Chondrocyte (in vitro differentiated cells): ENCODE measurements at regions not wholly inside any gene's neighbourhood (a gene's known extent, or its start where the extent isn't known, plus 50 kb on each side); places are given as distances from the start of the nearest gene placed in this dataset.

Experiments used
- DNase-seq: peaks from one replicate; pipeline ENCODE4 v3.0.0; 2021; ENCODE audit warnings: mixed read lengths, low spot score
- H3K27ac Mint-ChIP-seq: one replicate; pipeline ENCODE4 v1.8.0; 2021; ENCODE audit warnings: mild to moderate bottlenecking, moderate library complexity, mixed read lengths; ENCODE audit not compliant: unreplicated experiment
- H3K27me3 Mint-ChIP-seq: 2 replicates; pipeline ENCODE4 v1.8.0; 2021; ENCODE audit warnings: low read depth, mixed read lengths
- H3K36me3 Mint-ChIP-seq: 2 replicates; pipeline ENCODE4 v1.8.0; 2021; ENCODE audit warnings: low read depth, mixed read lengths
- H3K4me1 Mint-ChIP-seq: 2 replicates; pipeline ENCODE4 v1.8.0; 2021; ENCODE audit warnings: low read depth, mild to moderate bottlenecking, mixed read lengths
- H3K4me3 Mint-ChIP-seq: one replicate; pipeline ENCODE4 v1.8.0; 2021; ENCODE audit warnings: mild to moderate bottlenecking, moderate library complexity, mixed read lengths; ENCODE audit not compliant: unreplicated experiment
- H3K9me3 Mint-ChIP-seq: 2 replicates; pipeline ENCODE4 v1.8.0; 2021; ENCODE audit warnings: low read depth, mixed read lengths
- CTCF ChIP-seq: fragments of 200-600 bp; sonication (generic); IDR thresholded peaks from 2 replicates; pipeline ENCODE4 v1.5.0; 2021; ENCODE audit warnings: antibody characterized with exemption, mild to moderate bottlenecking, moderate library complexity

- no peaks in the 10 kb centered on the region for H3K4me1 Mint-ChIP-seq
- H3K4me3 Mint-ChIP-seq = no peak overlapping the region
- H3K27ac Mint-ChIP-seq = no peak overlapping the region
- H3K27me3 Mint-ChIP-seq = peaks cover 14% of the 10 kb centered on the region
- no peak for TF ChIP-seq CTCF
- H3K36me3 Mint-ChIP-seq = no peaks in the 10 kb centered on the region
- no peak for DNase-seq
- no peaks in the 10 kb centered on the region for H3K9me3 Mint-ChIP-seq
These were observed 89.0 kb downstream of the SALL1 start for GRCh38 chr16:51062039-51062438.

GRCh38 chr16:51061328-51061727 lies 89.7 kb downstream of the SALL1 start:
- Mint-ChIP-seq H3K36me3 (no peaks in the 10 kb centered on the region), H3K4me1 (no peaks in the 10 kb centered on the region), H3K9me3 (no peaks in the 10 kb centered on the region), H3K4me3 (no peak overlapping the region), H3K27ac (no peak overlapping the region), H3K27me3 (peaks cover 18% of the 10 kb centered on the region)
- DNase-seq = no peak
- TF ChIP-seq CTCF = no peak

GRCh38 chr16:51057969-51058337 lies 93.1 kb downstream of the SALL1 start:
- TF ChIP-seq CTCF = no peak
- H3K4me1 Mint-ChIP-seq = no peaks in the 10 kb centered on the region
- no peak for DNase-seq
- H3K27ac Mint-ChIP-seq = no peak overlapping the region
- H3K9me3 Mint-ChIP-seq = peaks cover 3% of the 10 kb centered on the region
- H3K36me3 Mint-ChIP-seq = no peaks in the 10 kb centered on the region
- H3K27me3 Mint-ChIP-seq = peaks cover 20% of the 10 kb centered on the region
- no peak overlapping the region for H3K4me3 Mint-ChIP-seq

GRCh38 chr16:51057102-51057793 lies 93.8 kb downstream of the SALL1 start:
- H3K36me3 Mint-ChIP-seq = no peaks in the 10 kb centered on the region
- H3K27me3 Mint-ChIP-seq = peaks cover 20% of the 10 kb centered on the region
- DNase-seq = no peak
- H3K4me1 Mint-ChIP-seq = no peaks in the 10 kb centered on the region
- no peak overlapping the region for H3K4me3 Mint-ChIP-seq
- no peak overlapping the region for H3K27ac Mint-ChIP-seq
- no peak for TF ChIP-seq CTCF
- peaks cover 3% of the 10 kb centered on the region for H3K9me3 Mint-ChIP-seq

GRCh38 chr16:51056331-51056730 lies 94.7 kb downstream of the SALL1 start:
- Mint-ChIP-seq H3K4me3 (no peak overlapping the region), H3K4me1 (no peaks in the 10 kb centered on the region), H3K36me3 (no peaks in the 10 kb centered on the region), H3K9me3 (peaks cover 3% of the 10 kb centered on the region), H3K27me3 (peaks cover 20% of the 10 kb centered on the region), H3K27ac (no peak overlapping the region)
- TF ChIP-seq CTCF = no peak
- DNase-seq = no peak
